Fibroblast of lung (primary cell): ENCODE measurements at regions not wholly inside any gene's neighbourhood (a gene's known extent, or its start where the extent isn't known, plus 50 kb on each side); places are given as distances from the start of the nearest gene placed in this dataset.

Experiments
- DNase-seq, 2 donors: peaks; one replicate each; pipeline versions ENCODE4 v3.0.0 to v3.0.0-alpha.2; 2010; ENCODE audit warnings: low read depth in 2 of 2
- H2AFZ ChIP-seq: 2 replicates; pipeline ENCODE4 v1.5.1; 2012; ENCODE audit warnings: low read length, control low read depth, inconsistent platforms
- H3K27ac ChIP-seq: 2 replicates; pipeline ENCODE4 v1.5.1; 2011; ENCODE audit warnings: low read length, control low read depth; ENCODE audit not compliant: insufficient read depth
- H3K27me3 ChIP-seq: 2 replicates; pipeline ENCODE4 v1.5.1; 2011; ENCODE audit warnings: mild to moderate bottlenecking, low read length; ENCODE audit not compliant: control insufficient read depth, insufficient read depth
- H3K36me3 ChIP-seq: 2 replicates; pipeline ENCODE4 v1.5.1; 2011; ENCODE audit warnings: low read length; ENCODE audit not compliant: control insufficient read depth, insufficient read depth
- H3K4me1 ChIP-seq: 2 replicates; pipeline ENCODE4 v1.5.1; 2011; ENCODE audit warnings: low read length; ENCODE audit not compliant: control insufficient read depth, insufficient read depth; ENCODE audit errors: extremely low read depth
- H3K4me2 ChIP-seq: 2 replicates; pipeline ENCODE4 v1.5.1; 2011; ENCODE audit warnings: low read length, control low read depth; ENCODE audit not compliant: insufficient read depth; ENCODE audit errors: extremely low read depth
- H3K4me3 ChIP-seq, 4 experiments: fragments of 200-600 bp in 1 of 4; sonication (generic) in 1 of 4; replicated peaks in 1 of 4; 2 replicates each; pipeline ENCODE4 v1.5.1; 2011 to 2016; ENCODE audit warnings: low read length in 4 of 4, low read depth in 3 of 4, mild to moderate bottlenecking in 3 of 4, control low read depth in 2 of 4, inconsistent platforms in 1 of 4, mixed read lengths in 1 of 4; ENCODE audit not compliant: insufficient read depth in 1 of 4; ENCODE audit errors: control extremely low read depth in 1 of 4
- H3K79me2 ChIP-seq: 2 replicates; pipeline ENCODE4 v1.5.1; 2012; ENCODE audit warnings: mild to moderate bottlenecking, low read length, inconsistent platforms; ENCODE audit not compliant: control insufficient read depth, insufficient read depth
- H3K9ac ChIP-seq: 2 replicates; pipeline ENCODE4 v1.5.1; 2011; ENCODE audit warnings: mild to moderate bottlenecking, low read length, control low read depth; ENCODE audit not compliant: insufficient read depth
- H3K9me3 ChIP-seq: 2 replicates; pipeline ENCODE4 v1.5.1; 2012; ENCODE audit warnings: low read depth, low read length; ENCODE audit not compliant: control insufficient read depth, insufficient read depth
- H4K20me1 ChIP-seq: 2 replicates; pipeline ENCODE4 v1.5.1; 2011; ENCODE audit warnings: low read length; ENCODE audit not compliant: control insufficient read depth, insufficient read depth; ENCODE audit errors: extremely low read depth
- EZH2 ChIP-seq: IDR thresholded peaks from 2 replicates; pipeline ENCODE4 v1.5.1; 2012; ENCODE audit warnings: low read length, control low read depth, mild to moderate bottlenecking; ENCODE audit errors: missing control alignments
- TF ChIP-seq, protein P1 (sequence below), 2 donors: IDR thresholded peaks in 1 of 2; conservative IDR thresholded peaks in 1 of 2; 1 replicate in 1 of 2; 2 replicates in 1 of 2; pipeline ENCODE4 v1.5.1; 2011 to 2012; ENCODE audit warnings: low read length in 2 of 2, control low read depth in 1 of 2, inconsistent platforms in 1 of 2, low read depth in 1 of 2, mild to moderate bottlenecking in 1 of 2

DNA sequence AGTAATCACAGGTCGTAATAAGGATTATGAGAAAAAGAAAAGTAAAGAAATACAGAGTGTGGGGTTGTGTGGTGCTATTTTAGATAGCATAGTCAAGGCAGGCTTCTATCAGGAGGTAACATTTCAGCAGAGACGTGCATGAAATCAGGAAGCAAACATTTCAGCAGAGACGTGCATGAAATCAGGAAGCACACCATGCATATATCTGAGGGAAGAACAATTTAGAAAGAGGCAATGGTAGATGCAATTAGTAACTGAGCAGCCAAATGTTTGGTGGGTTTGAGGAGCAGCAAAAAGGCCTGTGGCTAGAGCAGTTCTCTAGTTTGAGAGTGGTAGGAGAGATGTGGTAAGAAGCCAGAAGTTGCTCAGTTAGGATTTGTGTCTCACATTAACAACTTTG is 713.7 kb downstream of the ADCYAP1 start:
- Histone ChIP-seq H3K4me3 (no peak overlapping the region), H3K79me2 (no peaks in the 10 kb centered on the region), H3K4me1 (no peaks in the 10 kb centered on the region), H3K36me3 (no peaks in the 10 kb centered on the region), H3K27ac (no peak overlapping the region), H2AFZ (no peak overlapping the region), H3K9ac (no peak overlapping the region), H4K20me1 (no peaks in the 10 kb centered on the region), H3K4me2 (no peak overlapping the region), H3K27me3 (no peaks in the 10 kb centered on the region), H3K9me3 (no peaks in the 10 kb centered on the region)
- no peak for DNase-seq
- TF ChIP-seq, protein P1, sequence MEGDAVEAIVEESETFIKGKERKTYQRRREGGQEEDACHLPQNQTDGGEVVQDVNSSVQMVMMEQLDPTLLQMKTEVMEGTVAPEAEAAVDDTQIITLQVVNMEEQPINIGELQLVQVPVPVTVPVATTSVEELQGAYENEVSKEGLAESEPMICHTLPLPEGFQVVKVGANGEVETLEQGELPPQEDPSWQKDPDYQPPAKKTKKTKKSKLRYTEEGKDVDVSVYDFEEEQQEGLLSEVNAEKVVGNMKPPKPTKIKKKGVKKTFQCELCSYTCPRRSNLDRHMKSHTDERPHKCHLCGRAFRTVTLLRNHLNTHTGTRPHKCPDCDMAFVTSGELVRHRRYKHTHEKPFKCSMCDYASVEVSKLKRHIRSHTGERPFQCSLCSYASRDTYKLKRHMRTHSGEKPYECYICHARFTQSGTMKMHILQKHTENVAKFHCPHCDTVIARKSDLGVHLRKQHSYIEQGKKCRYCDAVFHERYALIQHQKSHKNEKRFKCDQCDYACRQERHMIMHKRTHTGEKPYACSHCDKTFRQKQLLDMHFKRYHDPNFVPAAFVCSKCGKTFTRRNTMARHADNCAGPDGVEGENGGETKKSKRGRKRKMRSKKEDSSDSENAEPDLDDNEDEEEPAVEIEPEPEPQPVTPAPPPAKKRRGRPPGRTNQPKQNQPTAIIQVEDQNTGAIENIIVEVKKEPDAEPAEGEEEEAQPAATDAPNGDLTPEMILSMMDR (conservative IDR thresholded peaks at IDR 0.05 in 1 of 2, IDR thresholded peaks at IDR 0.05 in 1 of 2; ENCODE audit: low read depth in 1 of 2, low read length in 2 of 2) = no peak
- TF ChIP-seq EZH2 = no peak

DNA sequence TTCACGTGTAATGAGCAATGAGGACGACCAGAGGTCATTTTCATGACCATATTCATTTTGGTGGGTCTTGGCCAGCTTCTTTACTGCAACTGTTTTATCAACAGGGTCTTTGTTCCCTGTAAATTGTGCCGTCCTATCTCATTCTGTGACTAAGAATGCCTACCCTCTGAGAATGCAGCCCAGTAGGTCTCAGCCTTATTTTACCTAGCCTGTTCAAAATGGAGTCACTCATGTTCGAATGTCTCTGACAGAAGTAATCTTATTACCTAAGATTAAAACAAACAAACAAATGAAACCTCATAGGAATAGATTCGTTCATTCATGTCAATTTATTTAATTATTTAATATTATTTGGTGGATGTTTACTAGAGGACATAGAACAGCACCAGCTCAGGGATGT is 714.8 kb downstream of the ADCYAP1 start:
- Histone ChIP-seq H3K4me2 (no peak overlapping the region), H2AFZ (no peak overlapping the region), H3K27me3 (no peaks in the 10 kb centered on the region), H3K4me1 (no peaks in the 10 kb centered on the region), H3K36me3 (no peaks in the 10 kb centered on the region), H3K9ac (no peak overlapping the region), H3K79me2 (no peaks in the 10 kb centered on the region), H3K9me3 (no peaks in the 10 kb centered on the region), H3K27ac (no peak overlapping the region), H3K4me3 (no peak overlapping the region), H4K20me1 (no peaks in the 10 kb centered on the region)
- no peak for DNase-seq
- TF ChIP-seq, protein P1 (conservative IDR thresholded peaks at IDR 0.05 in 1 of 2, IDR thresholded peaks at IDR 0.05 in 1 of 2; ENCODE audit: low read depth in 1 of 2, low read length in 2 of 2) = no peak
- no peak for TF ChIP-seq EZH2

DNA sequence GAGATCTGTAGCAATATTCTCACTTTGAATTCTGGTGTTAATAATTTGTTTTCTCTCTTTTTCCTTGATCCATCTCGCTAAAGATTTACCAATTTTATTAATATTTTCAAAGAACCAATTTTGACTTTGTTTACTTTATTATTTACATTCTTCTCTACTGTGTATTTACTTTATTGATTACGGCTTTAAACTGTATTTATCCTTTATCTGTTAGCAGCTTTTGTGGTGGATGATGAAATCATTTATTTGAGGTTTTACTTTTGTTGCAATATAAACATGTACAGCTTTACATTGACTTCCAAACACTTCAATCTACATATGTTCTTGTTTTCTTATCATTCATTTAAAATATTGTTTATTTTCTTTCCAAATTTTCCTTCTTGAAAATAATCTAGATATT is 719.9 kb downstream of the ADCYAP1 start:
- H3K4me2 ChIP-seq = no peak overlapping the region
- no peaks in the 10 kb centered on the region for H3K9me3 ChIP-seq
- H3K27ac ChIP-seq = no peak overlapping the region
- H3K79me2 ChIP-seq = no peaks in the 10 kb centered on the region
- H2AFZ ChIP-seq = no peak overlapping the region
- H3K9ac ChIP-seq = no peak overlapping the region
- H3K4me3 ChIP-seq = no peak overlapping the region
- no peak for DNase-seq
- no peaks in the 10 kb centered on the region for H3K27me3 ChIP-seq
- H3K36me3 ChIP-seq = no peaks in the 10 kb centered on the region
- H4K20me1 ChIP-seq = no peaks in the 10 kb centered on the region
- H3K4me1 ChIP-seq = no peaks in the 10 kb centered on the region
- no peak for TF ChIP-seq EZH2
- TF ChIP-seq, protein P1 (conservative IDR thresholded peaks at IDR 0.05 in 1 of 2, IDR thresholded peaks at IDR 0.05 in 1 of 2; ENCODE audit: low read depth in 1 of 2, low read length in 2 of 2) = no peak
